GM19239 (cell line): ENCODE measurements at regions not wholly inside any gene's neighbourhood (a gene's known extent, or its start where the extent isn't known, plus 50 kb on each side); places are given as distances from the start of the nearest gene placed in this dataset.

Source experiments
- DNase-seq: peaks from one replicate; pipeline ENCODE4 v3.0.0; 2011; ENCODE audit warnings: low spot score; ENCODE audit not compliant: insufficient read length
- FAIRE-seq: peaks from 2 replicates; lab custom pipeline; 2011; peaks lifted over from hg19 to GRCh38; lab: Jason Lieb, UNC

DNA sequence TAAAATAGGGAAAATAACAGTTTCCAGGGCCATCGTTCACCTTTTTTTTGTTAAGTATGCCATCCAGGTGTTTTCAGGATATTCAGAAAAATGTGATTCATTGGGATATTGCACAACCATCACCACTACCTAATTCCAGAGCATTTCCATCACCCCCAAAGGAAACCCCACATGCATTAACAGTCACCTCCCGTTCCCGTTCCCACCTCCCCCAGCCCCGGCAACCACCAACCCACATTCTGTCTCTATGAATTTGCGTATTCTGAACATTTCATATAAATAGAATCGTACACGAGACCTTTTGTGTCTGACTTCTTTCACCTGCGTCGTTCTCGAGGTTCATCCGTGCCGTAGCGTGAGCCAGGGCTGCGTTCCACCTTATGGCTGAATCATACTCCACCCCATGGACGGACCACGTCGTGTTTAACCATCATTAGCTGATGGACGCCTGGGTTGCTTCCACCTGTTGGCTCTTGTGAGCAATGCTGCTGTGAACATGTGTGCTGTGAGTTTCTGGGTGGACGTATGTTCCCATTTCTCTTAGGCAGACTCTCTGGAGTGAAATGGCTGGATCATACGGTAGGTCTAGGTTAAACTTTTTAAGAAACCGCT lies 51.0 kb upstream of the NCOR2 start:
- DNase-seq (no peak), FAIRE-seq (no peak)

DNA sequence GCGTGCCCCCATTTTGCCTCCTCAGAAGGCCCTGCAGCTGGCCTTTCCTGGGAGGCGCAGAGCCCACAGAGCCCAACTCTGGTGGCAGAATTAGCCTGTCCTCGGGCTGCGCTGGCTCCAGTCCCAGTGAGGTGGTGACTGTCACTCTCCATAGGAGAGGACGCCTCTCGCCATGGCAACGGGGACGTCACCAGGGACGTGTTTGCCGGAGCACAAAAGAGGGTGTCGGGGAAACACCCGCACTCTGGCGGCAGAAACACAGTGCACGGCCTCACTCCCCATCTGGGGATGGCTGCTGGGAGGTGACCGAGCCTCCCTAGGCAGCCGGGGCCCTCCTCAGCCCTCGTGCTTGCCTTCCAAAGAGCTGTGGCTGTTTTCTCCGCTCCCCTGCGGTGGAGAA lies 50.2 kb upstream of the NCOR2 start:
- FAIRE-seq (no peak), DNase-seq (no peak)
